ENCODE measurements at regions not wholly inside any gene's neighbourhood (a gene's known extent, or its start where the extent isn't known, plus 50 kb on each side); places are given as distances from the start of the nearest gene placed in this dataset.

DNA sequence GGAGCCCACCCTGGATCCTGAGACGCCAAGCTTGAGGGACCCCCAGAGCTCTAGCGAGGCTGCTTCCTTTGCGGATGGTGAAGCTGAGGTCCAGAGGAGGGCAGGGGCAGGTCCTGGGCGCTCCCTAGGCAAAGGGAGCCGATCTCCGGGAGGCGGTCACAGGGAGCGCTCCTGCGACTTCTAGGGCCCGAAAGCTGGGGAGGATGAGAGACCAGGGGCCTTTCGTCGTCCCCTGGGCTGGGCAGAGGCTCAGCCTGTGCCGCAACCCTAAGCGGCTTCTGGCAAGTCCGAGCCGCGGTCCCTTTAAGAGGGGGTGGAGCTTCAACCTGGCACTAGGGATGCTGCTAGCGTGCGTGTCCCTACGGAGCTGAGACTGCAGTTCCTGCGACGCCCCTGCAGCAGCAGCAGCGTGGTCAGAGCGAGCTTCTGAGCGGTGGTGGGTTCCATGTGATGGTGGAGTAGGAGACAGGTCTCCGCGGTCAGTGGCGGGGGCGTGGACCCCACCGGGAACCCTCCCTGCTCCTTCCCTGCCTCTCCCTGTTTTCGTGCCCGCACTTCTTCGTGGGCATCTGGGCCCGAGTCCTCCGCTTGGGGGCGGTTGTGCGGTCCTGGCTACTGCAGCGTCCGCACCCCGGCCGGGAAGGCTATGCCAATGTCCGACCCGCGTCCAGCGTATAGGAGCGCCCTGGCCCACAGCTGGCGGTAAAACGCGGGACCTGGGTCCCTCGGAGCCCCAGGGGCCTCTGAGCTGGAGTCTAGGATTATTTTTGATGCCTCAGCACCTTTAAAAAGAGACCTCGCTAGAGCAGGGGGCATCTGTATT, 154.6 kb downstream of the CCDC74A start:
- TF ChIP-seq, protein P1, sequence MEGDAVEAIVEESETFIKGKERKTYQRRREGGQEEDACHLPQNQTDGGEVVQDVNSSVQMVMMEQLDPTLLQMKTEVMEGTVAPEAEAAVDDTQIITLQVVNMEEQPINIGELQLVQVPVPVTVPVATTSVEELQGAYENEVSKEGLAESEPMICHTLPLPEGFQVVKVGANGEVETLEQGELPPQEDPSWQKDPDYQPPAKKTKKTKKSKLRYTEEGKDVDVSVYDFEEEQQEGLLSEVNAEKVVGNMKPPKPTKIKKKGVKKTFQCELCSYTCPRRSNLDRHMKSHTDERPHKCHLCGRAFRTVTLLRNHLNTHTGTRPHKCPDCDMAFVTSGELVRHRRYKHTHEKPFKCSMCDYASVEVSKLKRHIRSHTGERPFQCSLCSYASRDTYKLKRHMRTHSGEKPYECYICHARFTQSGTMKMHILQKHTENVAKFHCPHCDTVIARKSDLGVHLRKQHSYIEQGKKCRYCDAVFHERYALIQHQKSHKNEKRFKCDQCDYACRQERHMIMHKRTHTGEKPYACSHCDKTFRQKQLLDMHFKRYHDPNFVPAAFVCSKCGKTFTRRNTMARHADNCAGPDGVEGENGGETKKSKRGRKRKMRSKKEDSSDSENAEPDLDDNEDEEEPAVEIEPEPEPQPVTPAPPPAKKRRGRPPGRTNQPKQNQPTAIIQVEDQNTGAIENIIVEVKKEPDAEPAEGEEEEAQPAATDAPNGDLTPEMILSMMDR (IDR thresholded peaks at IDR 0.05) = no peak
- no peak for TF ChIP-seq ZFX (IDR thresholded peaks at IDR 0.05; ENCODE audit: borderline replicate concordance)
